HG03571 (cell line): ENCODE measurements at regions not wholly inside any gene's neighbourhood (a gene's known extent, or its start where the extent isn't known, plus 50 kb on each side); places are given as distances from the start of the nearest gene placed in this dataset.
"Not testable (repeated sequence)": the region's sequence is repeated elsewhere in the genome, so short reads cannot be mapped to it uniquely, and the experiment has no call there.

ENCODE experiments used
- ATAC-seq: cut with Tn5 transposase; IDR thresholded peaks from one replicate; pipeline ENCODE4 v1.9.1; 2021; ENCODE audit not compliant: unreplicated experiment

GRCh38 chr1:209132736-209133467 is 450.6 kb upstream of the CAMK1G start:
- ATAC-seq, result no peak

DNA sequence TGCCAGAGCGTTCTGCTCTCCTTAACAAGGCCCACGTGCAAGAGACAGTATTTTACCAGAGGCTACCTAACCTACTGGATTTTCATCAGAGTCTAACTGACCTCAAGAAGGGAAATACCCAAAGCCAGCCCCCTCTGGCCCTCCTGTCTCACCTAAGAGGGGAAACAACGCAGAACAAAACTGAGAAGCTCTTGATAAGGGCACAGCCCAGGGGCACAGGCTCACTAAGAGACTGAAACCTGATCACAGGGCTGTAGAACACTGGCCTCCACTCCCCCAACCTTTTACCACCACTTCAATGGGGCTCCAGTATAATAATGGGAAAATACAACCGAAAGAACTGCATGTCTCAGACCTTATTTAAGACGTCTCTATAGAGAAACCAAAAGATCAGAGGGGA is 449.5 kb upstream of the CAMK1G start:
- no peak for ATAC-seq

GRCh38 chr1:209143916-209144315 is 439.6 kb upstream of the CAMK1G start:
- ATAC-seq, result no peak

GRCh38 chr1:209150114-209150513 is 433.4 kb upstream of the CAMK1G start:
- no peak for ATAC-seq

GRCh38 chr1:209153411-209153810 is 430.1 kb upstream of the CAMK1G start:
- ATAC-seq, result no peak

- no peak for ATAC-seq
Observed at GRCh38 chr1:209154912-209155311, 428.6 kb upstream of the CAMK1G start.

- ATAC-seq, result no peak
Observed at GRCh38 chr1:209155546-209155945, 428.0 kb upstream of the CAMK1G start.

- no peak for ATAC-seq
Observed at GRCh38 chr1:209156991-209157390, 426.5 kb upstream of the CAMK1G start.

- no peak for ATAC-seq
Observed at GRCh38 chr1:209157546-209158249, 425.8 kb upstream of the CAMK1G start.

GRCh38 chr1:209158851-209159250 is 424.7 kb upstream of the CAMK1G start:
- ATAC-seq, result no peak

DNA sequence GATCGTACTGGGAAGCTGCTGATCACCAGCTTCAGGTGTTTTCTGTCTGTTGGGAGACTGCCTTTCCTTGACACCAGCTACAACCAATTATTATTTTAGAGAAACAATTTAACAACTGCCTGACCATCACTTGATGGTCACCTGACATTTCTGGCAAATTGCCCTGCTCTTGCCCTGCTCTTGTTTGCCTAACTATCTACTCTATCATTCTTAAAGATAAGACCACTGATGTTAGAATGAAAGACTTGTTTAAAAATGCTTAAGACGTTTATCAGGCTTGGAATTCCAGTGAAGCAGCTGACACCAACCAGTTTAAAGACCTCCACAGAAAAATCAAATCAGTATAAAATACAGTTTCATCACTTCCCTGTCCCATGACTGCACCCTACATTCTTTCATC is 423.3 kb upstream of the CAMK1G start:
- ATAC-seq, result no peak

DNA sequence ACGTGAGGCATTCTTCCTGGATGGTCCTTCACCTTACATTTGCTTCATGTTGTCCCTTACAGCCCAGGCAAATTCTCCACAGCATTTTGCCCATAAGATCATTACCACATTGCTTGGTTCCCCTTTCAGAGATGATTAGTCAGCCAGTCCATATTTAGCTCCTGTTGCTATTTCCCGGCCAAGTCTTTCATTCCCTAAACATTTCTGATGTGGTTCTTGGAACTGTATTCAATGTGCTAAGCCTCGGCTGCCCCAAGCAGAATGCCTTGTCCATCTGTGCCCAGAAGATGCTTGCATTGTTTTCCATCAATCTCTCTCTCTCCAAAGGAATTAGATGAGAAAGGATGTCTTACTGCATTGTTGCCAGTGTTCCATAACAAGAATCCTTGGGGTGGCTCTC is 420.9 kb upstream of the CAMK1G start:
- ATAC-seq, result no peak

DNA sequence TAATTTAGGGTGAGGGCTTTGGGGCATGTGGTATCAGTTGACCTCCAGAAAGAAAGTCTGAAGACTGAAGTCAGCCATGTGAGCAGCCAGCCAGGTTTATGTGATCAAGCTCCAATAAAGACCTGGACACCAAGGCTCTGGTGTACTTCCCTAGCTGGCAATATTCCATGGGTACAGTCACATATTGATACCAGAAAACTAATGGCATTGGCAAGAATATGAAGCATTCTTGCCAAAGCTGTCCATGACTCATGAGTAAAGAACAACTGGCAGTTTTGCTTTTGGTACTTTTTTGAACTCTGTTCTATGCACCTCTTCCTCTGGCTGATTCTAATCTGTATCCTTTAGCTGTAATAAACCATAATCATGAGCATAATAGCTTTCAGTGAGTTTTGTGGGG is 415.3 kb upstream of the CAMK1G start:
- ATAC-seq, result no peak

- ATAC-seq, result no peak
Observed at GRCh38 chr1:209171151-209171550, 412.4 kb upstream of the CAMK1G start.

DNA sequence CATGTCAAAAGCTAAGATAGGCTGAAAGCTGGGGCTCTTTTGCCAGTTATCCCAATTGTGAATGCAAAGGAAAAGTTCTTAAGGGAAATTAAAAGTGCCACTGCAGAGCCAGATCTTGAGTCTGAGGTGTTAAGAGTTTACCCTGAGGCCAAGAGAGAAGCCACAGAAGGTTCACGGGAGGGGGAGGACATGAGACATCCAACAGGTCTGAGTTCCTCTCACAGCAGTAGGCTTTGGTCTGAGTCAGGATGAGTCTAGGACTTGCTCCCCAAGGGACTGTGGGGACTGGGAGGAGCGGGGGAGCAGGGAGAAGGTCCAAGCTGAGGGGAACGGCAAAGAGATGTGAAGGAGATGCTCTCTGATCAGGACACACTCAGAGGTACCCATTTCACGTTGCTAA is 411.2 kb upstream of the CAMK1G start:
- ATAC-seq, result no peak

- not testable (repeated sequence) for ATAC-seq
Observed at GRCh38 chr1:209172792-209173542, 410.5 kb upstream of the CAMK1G start.

DNA sequence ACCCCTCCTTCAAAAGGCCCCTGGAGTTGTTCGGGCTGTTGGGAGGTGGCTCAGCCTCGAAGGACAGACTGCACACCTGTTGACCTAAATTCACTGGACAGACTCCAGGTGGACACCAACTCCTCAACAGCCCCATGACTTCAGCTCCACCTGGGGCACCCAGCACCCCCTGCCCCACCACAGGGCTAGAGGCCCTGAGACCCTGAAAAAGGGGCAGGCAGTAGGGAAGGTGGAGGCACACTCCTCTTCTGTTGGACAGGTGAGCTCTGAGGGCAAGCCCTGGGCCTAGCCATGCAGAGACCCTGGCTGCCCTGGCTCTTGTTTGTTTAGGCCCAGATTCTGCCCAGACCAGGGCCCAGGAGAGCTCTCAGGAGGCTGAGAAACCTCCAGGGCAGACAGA is 409.7 kb upstream of the CAMK1G start:
- not testable (repeated sequence) for ATAC-seq

DNA sequence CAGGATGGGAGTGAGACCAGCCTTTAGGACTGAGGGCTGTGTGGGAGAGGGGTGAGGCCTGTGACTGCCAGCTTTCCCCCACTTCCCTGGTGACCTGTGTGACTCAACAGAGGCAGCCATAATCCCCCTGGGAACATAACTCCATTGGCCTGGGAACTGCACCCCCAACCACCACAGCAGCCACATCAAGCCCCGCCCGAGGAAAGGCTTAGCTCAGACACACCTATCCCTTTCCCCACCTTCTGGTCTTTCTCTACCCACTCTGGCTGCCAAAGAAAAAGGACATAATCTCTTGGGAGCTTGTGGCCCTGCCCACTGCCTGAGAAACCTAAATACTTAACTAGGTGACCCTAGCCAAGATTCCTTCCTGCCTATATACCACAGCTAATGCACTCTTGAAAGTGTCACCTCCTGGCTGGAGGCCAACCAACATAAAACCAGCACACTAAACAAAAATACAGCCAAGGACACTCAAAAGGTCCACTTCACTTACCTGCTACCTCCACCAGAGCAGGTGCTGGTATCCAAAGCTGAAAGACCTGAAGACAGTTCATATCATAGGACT is 406.6 kb upstream of the CAMK1G start:
- no peak for ATAC-seq

GRCh38 chr1:209183195-209183594 is 400.3 kb upstream of the CAMK1G start:
- ATAC-seq, result no peak

DNA sequence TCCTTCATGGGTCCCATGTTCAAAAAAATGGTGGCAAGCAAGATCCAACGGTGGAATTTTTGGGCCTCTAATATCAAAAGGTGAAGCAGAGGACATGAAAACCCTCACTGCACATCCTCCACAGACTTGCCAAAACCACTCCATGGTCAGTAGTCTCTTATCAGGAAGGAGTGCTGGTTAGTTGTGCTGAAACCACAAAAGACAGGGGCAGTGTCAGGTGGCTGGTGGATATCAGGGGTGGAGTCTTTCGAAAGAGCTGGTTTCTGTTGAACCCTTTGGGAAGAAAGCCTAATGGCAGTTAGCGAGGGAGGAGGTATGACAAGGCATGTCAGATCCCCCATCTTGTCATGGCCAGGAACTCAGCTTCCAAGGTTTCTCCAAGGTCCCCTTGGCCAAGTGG is 395.9 kb upstream of the CAMK1G start:
- no peak for ATAC-seq

- peak; percentile 87 for ATAC-seq
Observed at GRCh38 chr1:209190591-209191261, 392.8 kb upstream of the CAMK1G start.
